Neural progenitor cell (in vitro differentiated cells): ENCODE measurements at regions not wholly inside any gene's neighbourhood (a gene's known extent, or its start where the extent isn't known, plus 50 kb on each side); places are given as distances from the start of the nearest gene placed in this dataset.

Experiments used
- EZH2 ChIP-seq: fragments of 200-600 bp; sonication (generic); IDR thresholded peaks from 2 replicates; pipeline ENCODE4 v1.6.1; 2017; ENCODE audit warnings: antibody characterized with exemption, mild to moderate bottlenecking, moderate library complexity
- EZH2phosphoT487 ChIP-seq: fragments of 200-600 bp; sonication (generic); IDR thresholded peaks from 2 replicates; pipeline ENCODE4 v1.6.1; 2017; ENCODE audit warnings: antibody characterized with exemption
- TF ChIP-seq, protein P1 (sequence below): fragments of 200-600 bp; sonication (generic); IDR thresholded peaks from 2 replicates; pipeline ENCODE4 v1.5.1; 2017; ENCODE audit warnings: antibody characterized with exemption, mild to moderate bottlenecking

DNA sequence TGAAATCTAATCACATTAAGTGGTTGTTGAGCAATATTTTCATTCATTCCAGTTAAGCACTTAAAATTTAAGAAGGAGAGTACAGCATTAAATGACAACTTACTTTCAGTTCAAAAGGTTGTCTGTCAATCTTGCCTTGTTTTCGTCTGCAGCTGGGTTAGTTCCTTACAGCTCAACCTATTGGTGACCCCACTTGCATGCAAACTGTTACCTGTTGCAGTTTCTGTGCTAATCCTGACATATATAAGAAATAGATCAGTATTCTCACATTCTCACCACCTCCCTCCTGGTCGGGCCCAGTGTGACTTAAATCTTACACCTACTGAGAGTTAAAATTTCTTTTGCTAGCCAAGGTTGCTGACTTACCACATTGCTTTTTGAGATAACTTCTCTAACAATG lies 191.8 kb upstream of the SMC2 start:
- TF ChIP-seq, protein P1, sequence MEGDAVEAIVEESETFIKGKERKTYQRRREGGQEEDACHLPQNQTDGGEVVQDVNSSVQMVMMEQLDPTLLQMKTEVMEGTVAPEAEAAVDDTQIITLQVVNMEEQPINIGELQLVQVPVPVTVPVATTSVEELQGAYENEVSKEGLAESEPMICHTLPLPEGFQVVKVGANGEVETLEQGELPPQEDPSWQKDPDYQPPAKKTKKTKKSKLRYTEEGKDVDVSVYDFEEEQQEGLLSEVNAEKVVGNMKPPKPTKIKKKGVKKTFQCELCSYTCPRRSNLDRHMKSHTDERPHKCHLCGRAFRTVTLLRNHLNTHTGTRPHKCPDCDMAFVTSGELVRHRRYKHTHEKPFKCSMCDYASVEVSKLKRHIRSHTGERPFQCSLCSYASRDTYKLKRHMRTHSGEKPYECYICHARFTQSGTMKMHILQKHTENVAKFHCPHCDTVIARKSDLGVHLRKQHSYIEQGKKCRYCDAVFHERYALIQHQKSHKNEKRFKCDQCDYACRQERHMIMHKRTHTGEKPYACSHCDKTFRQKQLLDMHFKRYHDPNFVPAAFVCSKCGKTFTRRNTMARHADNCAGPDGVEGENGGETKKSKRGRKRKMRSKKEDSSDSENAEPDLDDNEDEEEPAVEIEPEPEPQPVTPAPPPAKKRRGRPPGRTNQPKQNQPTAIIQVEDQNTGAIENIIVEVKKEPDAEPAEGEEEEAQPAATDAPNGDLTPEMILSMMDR = no peak
- TF ChIP-seq EZH2 = no peak
- no peak for TF ChIP-seq EZH2phosphoT487
